Skeletal muscle tissue (tissue), 4 donors: ENCODE measurements at regions not wholly inside any gene's neighbourhood (a gene's known extent, or its start where the extent isn't known, plus 50 kb on each side); places are given as distances from the start of the nearest gene placed in this dataset. TPM values are rescaled to one million over a fixed set of nuclear protein-coding genes. Genes with fewer than 3 reads are reported as not detected.

ENCODE experiments used
- H3K27ac ChIP-seq: one replicate; pipeline ENCODE4 v1.7.0; 2013; ENCODE audit warnings: mild to moderate bottlenecking, low read depth, low read length, inconsistent platforms
- H3K27me3 ChIP-seq, 3 donors: one replicate each; pipeline ENCODE4 v1.7.0; 2013; ENCODE audit warnings: low read length in 3 of 3; ENCODE audit not compliant: control insufficient read depth in 3 of 3, insufficient read depth in 3 of 3
- H3K36me3 ChIP-seq, 3 donors: one replicate each; pipeline ENCODE4 v1.7.0; 2013; ENCODE audit warnings: low read length in 3 of 3; ENCODE audit not compliant: control insufficient read depth in 3 of 3, insufficient read depth in 3 of 3
- H3K4me1 ChIP-seq, 3 donors: one replicate each; pipeline ENCODE4 v1.7.0; 2013; ENCODE audit warnings: low read length in 3 of 3, mild to moderate bottlenecking in 3 of 3; ENCODE audit not compliant: control insufficient read depth in 3 of 3, insufficient read depth in 3 of 3
- H3K4me3 ChIP-seq, 3 donors: one replicate each; pipeline ENCODE4 v1.7.0; 2013; ENCODE audit warnings: low read length in 3 of 3
- H3K9ac ChIP-seq, 3 donors: one replicate each; pipeline ENCODE4 v1.7.0; 2013; ENCODE audit warnings: low read length in 3 of 3, mild to moderate bottlenecking in 3 of 3, moderate library complexity in 2 of 3, low read depth in 1 of 3
- H3K9me3 ChIP-seq, 3 donors: one replicate each; pipeline ENCODE4 v1.7.0; 2013; ENCODE audit warnings: low read length in 3 of 3; ENCODE audit not compliant: control insufficient read depth in 3 of 3
- small RNA-seq: library from RNA; depleted of rRNA; stranded (forward); fragments of <200 nt; gene quantifications from one replicate; pipeline ENCODE3, GENCODE V24; 2014
- donor health status: Osteomylitis.

DNA sequence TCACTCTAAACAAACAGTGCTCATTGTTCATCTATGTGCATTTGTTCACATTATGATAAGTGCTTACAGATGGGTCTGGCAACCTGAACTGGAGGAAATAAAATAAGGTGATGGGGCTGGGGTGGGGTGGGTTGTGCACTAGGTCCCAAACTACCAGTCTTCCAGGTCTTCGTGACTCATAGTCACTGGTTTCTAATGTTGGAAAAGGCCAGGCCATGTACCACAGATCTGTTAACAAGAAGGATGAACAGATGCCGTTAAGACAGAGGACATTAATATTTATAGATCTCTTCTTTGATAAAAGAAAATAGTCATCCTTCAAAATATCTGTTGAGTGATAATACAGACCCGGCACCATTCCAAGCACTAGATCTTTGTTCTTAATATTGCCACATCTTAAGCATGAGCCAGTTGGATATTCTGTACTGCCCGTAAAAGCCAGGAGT, 71.4 kb upstream of the STARD4 start:
- no peaks in the 10 kb centered on the region for H3K4me1 ChIP-seq
- H3K36me3 ChIP-seq = no peaks in the 10 kb centered on the region
- no peaks in the 10 kb centered on the region for H3K27me3 ChIP-seq
- H3K9me3 ChIP-seq = no peaks in the 10 kb centered on the region
- no peak overlapping the region for H3K4me3 ChIP-seq
- no peak overlapping the region for H3K9ac ChIP-seq
- no peak overlapping the region for H3K27ac ChIP-seq

DNA sequence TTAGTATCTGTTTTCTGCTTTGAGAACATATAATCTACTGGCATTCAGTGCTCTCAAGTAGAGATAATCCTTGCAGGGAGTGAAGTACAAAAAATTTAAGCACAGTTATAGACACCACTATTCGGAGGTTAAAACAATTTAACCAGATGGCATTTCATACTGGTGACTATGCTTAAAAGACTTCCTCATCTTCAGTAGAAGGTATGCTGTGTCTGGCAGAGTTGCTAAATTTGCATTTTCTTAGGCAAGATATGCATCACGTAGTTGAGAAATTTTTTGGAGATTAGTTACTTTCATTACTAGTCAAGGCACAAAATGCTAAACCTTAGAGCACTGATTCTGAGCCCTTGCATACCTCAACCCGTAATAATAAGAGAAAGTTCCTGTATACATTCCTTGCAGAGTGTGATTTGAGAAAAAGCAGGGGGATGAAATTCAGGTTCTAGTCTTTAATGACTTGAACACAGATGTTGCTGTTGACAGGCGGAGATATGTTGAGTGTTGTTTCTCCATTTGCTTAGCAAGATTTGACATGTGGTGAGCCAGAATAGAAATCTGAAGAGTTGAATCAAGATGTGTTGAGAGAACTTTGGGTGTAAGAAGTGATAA, 70.8 kb upstream of the STARD4 start:
- H3K27me3 ChIP-seq = no peaks in the 10 kb centered on the region
- no peaks in the 10 kb centered on the region for H3K4me1 ChIP-seq
- no peak overlapping the region for H3K27ac ChIP-seq
- no peaks in the 10 kb centered on the region for H3K36me3 ChIP-seq
- no peak overlapping the region for H3K4me3 ChIP-seq
- H3K9ac ChIP-seq = no peak overlapping the region
- H3K9me3 ChIP-seq = no peaks in the 10 kb centered on the region

DNA sequence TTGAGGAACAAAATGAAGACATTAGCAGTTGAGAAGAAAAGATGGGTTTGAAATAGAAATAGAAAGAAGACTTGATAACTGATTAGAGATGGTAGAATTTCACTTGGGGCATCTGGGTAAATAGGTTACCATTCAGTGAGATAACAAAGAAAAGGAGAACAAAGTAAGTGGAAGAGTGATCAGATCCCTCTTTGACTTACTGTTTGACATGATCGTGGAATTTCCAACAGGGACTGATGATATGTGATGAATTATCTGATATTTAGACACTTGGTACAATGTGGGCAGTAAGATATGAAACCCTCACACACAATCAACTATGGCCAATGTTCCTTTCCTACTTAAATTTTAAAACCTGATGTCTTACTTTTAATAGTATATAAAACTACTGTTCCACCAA, 70.1 kb upstream of the STARD4 start:
- no peak overlapping the region for H3K9ac ChIP-seq
- no peak overlapping the region for H3K4me3 ChIP-seq
- H3K36me3 ChIP-seq = no peaks in the 10 kb centered on the region
- H3K27ac ChIP-seq = no peak overlapping the region
- H3K27me3 ChIP-seq = no peaks in the 10 kb centered on the region
- H3K4me1 ChIP-seq = no peaks in the 10 kb centered on the region
- H3K9me3 ChIP-seq = no peaks in the 10 kb centered on the region

DNA sequence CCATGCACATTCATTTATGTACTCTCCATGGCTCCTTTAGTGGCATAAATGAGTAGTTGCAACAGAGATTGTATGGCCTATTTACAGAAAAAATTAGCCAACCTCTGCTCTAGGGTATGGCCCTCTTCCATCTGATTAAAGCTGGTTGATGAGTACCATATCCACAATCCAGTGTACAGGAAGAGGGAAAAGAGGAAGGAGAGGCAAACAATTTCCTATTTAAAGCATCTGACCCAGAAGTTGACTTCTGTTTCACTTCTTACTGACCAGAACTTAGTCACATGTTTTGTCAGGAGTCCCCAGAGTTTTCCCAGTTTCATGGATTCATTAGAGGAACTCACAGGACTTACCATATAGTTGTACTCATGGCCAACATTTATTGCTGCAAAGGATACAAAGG, 68.6 kb upstream of the STARD4 start:
- Histone ChIP-seq H3K4me3 (no peak overlapping the region), H3K27me3 (no peaks in the 10 kb centered on the region), H3K36me3 (no peaks in the 10 kb centered on the region), H3K9ac (no peak overlapping the region), H3K9me3 (no peaks in the 10 kb centered on the region), H3K27ac (no peak overlapping the region), H3K4me1 (no peaks in the 10 kb centered on the region)

DNA sequence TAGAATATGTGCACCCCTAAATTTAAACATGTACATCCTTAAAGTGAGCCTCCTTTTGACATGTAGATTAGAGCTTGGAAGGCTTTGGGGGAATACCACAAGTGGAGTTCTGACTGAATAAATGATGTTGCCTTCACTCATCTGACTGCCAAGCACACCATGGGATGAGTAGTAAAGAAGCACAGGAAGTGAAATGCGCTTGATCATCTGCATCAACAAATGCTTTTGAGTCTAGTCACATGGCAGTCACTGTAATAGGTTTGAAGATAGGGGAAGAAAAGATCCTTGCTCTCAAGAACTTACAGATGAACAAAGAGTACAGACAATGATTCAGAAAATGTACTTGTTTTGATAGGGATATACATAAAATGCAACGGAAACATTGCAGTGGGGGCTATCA, 62.0 kb upstream of the STARD4 start:
- Histone ChIP-seq H3K9me3 (no peaks in the 10 kb centered on the region), H3K27me3 (no peaks in the 10 kb centered on the region), H3K36me3 (no peaks in the 10 kb centered on the region), H3K4me3 (no peak overlapping the region), H3K4me1 (no peaks in the 10 kb centered on the region), H3K9ac (no peak overlapping the region), H3K27ac (no peak overlapping the region)

DNA sequence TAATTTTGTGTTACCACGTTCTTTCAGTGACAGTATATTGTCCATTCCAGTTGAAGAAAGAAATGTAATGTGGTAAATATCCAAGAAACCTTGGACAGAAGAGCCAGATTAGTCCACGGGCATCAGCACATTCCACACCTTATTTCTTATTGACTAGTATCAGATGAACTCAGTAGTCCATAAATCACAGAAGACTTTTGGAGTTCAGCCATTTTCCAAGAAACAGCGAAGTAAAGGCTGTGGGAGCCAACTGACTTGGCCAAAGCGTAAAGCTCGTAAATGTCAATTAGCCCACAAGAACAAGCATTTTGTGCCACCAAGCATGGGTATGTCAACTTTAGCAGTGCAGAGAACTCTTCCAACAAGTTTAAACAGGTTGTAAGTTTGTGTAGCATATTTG, 60.2 kb upstream of the STARD4 start:
- Histone ChIP-seq H3K4me3 (no peak overlapping the region), H3K4me1 (no peaks in the 10 kb centered on the region), H3K9me3 (no peaks in the 10 kb centered on the region), H3K9ac (no peak overlapping the region), H3K27me3 (no peaks in the 10 kb centered on the region), H3K36me3 (no peaks in the 10 kb centered on the region), H3K27ac (no peak overlapping the region)

DNA sequence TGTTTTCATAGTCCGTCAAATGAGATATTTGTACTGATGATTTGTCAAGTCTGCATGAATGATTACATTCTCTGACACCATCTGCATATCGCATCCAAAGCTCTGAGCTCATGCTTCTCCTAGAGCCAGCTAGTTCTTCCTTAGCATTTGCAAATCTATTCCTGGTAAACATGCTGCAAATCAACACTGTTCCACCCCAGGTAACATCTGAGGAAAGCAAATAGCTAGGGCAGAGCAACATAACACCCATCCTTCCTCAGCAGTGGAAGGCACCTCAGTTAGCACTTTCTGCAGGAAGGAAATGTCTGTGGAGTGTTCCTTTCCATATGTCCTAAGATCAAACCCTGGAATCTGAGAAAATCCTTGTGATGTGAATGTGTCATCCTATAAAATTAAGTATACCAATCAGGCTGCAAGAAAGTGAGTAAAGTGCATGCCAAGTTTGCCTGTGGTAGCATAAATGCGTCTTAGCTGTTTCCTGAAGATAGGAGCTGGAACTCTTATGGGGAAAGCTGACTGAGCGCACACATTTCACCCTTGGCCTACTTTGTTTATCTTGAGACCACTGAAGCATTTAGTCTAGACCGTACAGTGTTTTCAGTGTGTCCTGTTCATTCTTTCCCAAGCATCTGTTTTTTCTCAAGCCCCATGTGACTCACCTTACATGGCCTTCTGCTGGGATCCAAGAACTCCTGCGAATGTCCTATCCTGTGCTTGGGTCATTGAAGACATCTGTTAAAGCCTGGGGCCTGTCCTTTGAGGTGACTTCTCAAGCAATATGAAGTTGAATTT, 50.9 kb upstream of the STARD4 start:
- H3K9me3 ChIP-seq = no peaks in the 10 kb centered on the region
- H3K4me1 ChIP-seq = peaks cover 0 to 5% (median 0%) of the 10 kb centered on the region in 3 donors
- H3K9ac ChIP-seq = no peak overlapping the region
- no peaks in the 10 kb centered on the region for H3K36me3 ChIP-seq
- no peak overlapping the region for H3K4me3 ChIP-seq
- no peak overlapping the region for H3K27ac ChIP-seq
- no peaks in the 10 kb centered on the region for H3K27me3 ChIP-seq

DNA sequence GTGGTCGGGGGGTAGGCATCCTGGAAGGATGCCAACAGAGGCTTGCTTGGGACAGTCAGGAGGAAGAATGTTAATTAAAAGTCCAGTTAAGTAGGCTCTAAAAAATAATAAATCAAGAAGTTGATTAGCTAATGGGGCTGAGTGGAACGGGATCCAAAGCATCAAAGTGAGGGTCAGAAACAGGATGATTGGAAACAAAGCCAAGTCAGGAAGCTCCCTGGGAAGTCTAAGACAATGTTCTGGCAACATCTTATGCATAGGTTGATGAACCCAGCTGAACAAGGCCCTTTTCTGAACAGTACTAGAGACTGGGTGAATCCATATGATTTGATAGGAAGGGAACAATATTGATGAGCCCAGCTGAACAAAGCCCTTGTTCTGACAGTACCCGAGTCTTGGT, 50.2 kb upstream of the STARD4 start:
- H3K27me3 ChIP-seq = no peaks in the 10 kb centered on the region
- H3K9ac ChIP-seq = no peak overlapping the region
- H3K27ac ChIP-seq = no peak overlapping the region

More for the DNA sequence above, 50.2 kb upstream of the STARD4 start:
- peaks cover 0 to 5% (median 0%) of the 10 kb centered on the region in 3 donors for H3K4me1 ChIP-seq
- H3K36me3 ChIP-seq = no peaks in the 10 kb centered on the region
- H3K4me3 ChIP-seq = no peak overlapping the region
- H3K9me3 ChIP-seq = no peaks in the 10 kb centered on the region

Small RNA genes lying in the stretch of these regions (small RNA-seq; reads per million reads assigned to genes)
- gene AC008967.1 = not detected
- not detected for gene HMGN1P13
